SK-N-SH treated with all-trans-retinoic acid at 6 μM for 48 hours (cell line): ENCODE measurements at regions not wholly inside any gene's neighbourhood (a gene's known extent, or its start where the extent isn't known, plus 50 kb on each side); places are given as distances from the start of the nearest gene placed in this dataset.

Experiments
- ATAC-seq: fragments of 200-7000 bp; cut with Tn5 transposase; 3 replicates; pipeline ENCODE4 v1.9.1; 2020; ENCODE audit warnings: mild to moderate bottlenecking, moderate library complexity
- ARNTL ChIP-seq: fragments of 450-650 bp; formaldehyde crosslinking; IDR thresholded peaks from 2 replicates; pipeline ENCODE4 v1.5.0; 2020; ENCODE audit warnings: low read depth, mild to moderate bottlenecking, moderate library complexity, borderline replicate concordance
- BACH2 ChIP-seq: fragments of 250-450 bp; sonication (Bioruptor Pico); IDR thresholded peaks from 2 replicates; pipeline ENCODE4 v1.9.0; 2021; ENCODE audit warnings: mild to moderate bottlenecking, borderline replicate concordance
- CSDC2 ChIP-seq: fragments of 250-450 bp; sonication (Bioruptor Pico); IDR thresholded peaks from 2 replicates; pipeline ENCODE4 v1.5.0; 2020; ENCODE audit warnings: mild to moderate bottlenecking, moderate library complexity
- ESRRG ChIP-seq: fragments of 250-450 bp; sonication (Bioruptor Pico); IDR thresholded peaks from 2 replicates; pipeline ENCODE4 v1.6.1; 2021; ENCODE audit warnings: mild to moderate bottlenecking
- GLIS3 ChIP-seq: fragments of 250-450 bp; sonication (Bioruptor Pico); IDR thresholded peaks from 2 replicates; pipeline ENCODE4 v1.5.0; 2020; ENCODE audit warnings: mild to moderate bottlenecking, moderate library complexity
- ISL1 ChIP-seq: fragments of 250-450 bp; sonication (Bioruptor Pico); IDR thresholded peaks from 2 replicates; pipeline ENCODE4 v2.1.2; 2022; ENCODE audit warnings: mild to moderate bottlenecking, moderate library complexity
- OSR1 ChIP-seq: fragments of 250-450 bp; sonication (Bioruptor Pico); IDR thresholded peaks from 2 replicates; pipeline ENCODE4 v1.8.0; 2022; ENCODE audit warnings: moderate library complexity, mild to moderate bottlenecking, inconsistent platforms
- PPARA ChIP-seq: fragments of 250-450 bp; sonication (Bioruptor Pico); IDR thresholded peaks from 2 replicates; pipeline ENCODE4 v1.5.0; 2020; ENCODE audit warnings: mild to moderate bottlenecking, borderline replicate concordance
- RARB ChIP-seq: fragments of 250-450 bp; sonication (Bioruptor Pico); IDR thresholded peaks from 2 replicates; pipeline ENCODE4 v1.8.0; 2021; ENCODE audit warnings: mild to moderate bottlenecking, moderate library complexity
- SNAI2 ChIP-seq: fragments of 250-450 bp; sonication (Bioruptor Pico); IDR thresholded peaks from 2 replicates; pipeline ENCODE4 v1.5.0; 2020; ENCODE audit warnings: mild to moderate bottlenecking, moderate library complexity
- TCF4 ChIP-seq: fragments of 250-450 bp; sonication (Bioruptor Pico); IDR thresholded peaks from 2 replicates; pipeline ENCODE4 v1.8.0; 2021; ENCODE audit warnings: mild to moderate bottlenecking, moderate library complexity, borderline replicate concordance
- TOX ChIP-seq: fragments of 250-450 bp; sonication (Bioruptor Pico); IDR thresholded peaks from 2 replicates; pipeline ENCODE4 v1.8.0; 2021; ENCODE audit warnings: mild to moderate bottlenecking, moderate library complexity, borderline replicate concordance
- ZC3H10 ChIP-seq: fragments of 250-450 bp; sonication (Bioruptor Pico); IDR thresholded peaks from 2 replicates; pipeline ENCODE4 v1.5.1; 2021; ENCODE audit warnings: mild to moderate bottlenecking, moderate library complexity
- ZFP3 ChIP-seq: fragments of 250-450 bp; sonication (Bioruptor Pico); IDR thresholded peaks from 2 replicates; pipeline ENCODE4 v1.5.0; 2020; ENCODE audit warnings: mild to moderate bottlenecking, moderate library complexity
- ZFP30 ChIP-seq: fragments of 450-650 bp; formaldehyde crosslinking; IDR thresholded peaks from 2 replicates; pipeline ENCODE4 v1.5.0; 2022; ENCODE audit warnings: mild to moderate bottlenecking, moderate library complexity
- ZNF565 ChIP-seq: fragments of 450-650 bp; formaldehyde crosslinking; conservative IDR thresholded peaks from 2 replicates; pipeline ENCODE4 v1.5.0; 2020; ENCODE audit warnings: low read depth, mild to moderate bottlenecking, moderate library complexity
- ZNF70 ChIP-seq: fragments of 450-650 bp; formaldehyde crosslinking; IDR thresholded peaks from 2 replicates; pipeline ENCODE4 v1.5.0; 2020; ENCODE audit warnings: mild to moderate bottlenecking, moderate library complexity
- TF ChIP-seq, protein P1 (sequence below): fragments of 250-450 bp; sonication (Bioruptor Pico); IDR thresholded peaks from 2 replicates; pipeline ENCODE4 v1.8.0; 2021; ENCODE audit warnings: low read depth, mild to moderate bottlenecking, moderate library complexity, borderline replicate concordance
- TF ChIP-seq, protein P2 (sequence below): fragments of 250-450 bp; sonication (Bioruptor Pico); IDR thresholded peaks from 2 replicates; pipeline ENCODE4 v1.5.1; 2020; ENCODE audit warnings: low read depth, mild to moderate bottlenecking, moderate library complexity
- TF ChIP-seq, protein P3 (sequence below): fragments of 250-450 bp; sonication (Bioruptor Pico); IDR thresholded peaks from 2 replicates; pipeline ENCODE4 v1.5.0; 2020; ENCODE audit warnings: mild to moderate bottlenecking, moderate library complexity
- TF ChIP-seq, protein P4 (sequence below): fragments of 250-450 bp; sonication (Bioruptor Pico); IDR thresholded peaks from 2 replicates; pipeline ENCODE4 v1.5.1; 2021; ENCODE audit warnings: mild to moderate bottlenecking, moderate library complexity

GRCh38 chr4:187541666-187542065 lies 453.9 kb upstream of the ZFP42 start:
- ATAC-seq: no peak

DNA sequence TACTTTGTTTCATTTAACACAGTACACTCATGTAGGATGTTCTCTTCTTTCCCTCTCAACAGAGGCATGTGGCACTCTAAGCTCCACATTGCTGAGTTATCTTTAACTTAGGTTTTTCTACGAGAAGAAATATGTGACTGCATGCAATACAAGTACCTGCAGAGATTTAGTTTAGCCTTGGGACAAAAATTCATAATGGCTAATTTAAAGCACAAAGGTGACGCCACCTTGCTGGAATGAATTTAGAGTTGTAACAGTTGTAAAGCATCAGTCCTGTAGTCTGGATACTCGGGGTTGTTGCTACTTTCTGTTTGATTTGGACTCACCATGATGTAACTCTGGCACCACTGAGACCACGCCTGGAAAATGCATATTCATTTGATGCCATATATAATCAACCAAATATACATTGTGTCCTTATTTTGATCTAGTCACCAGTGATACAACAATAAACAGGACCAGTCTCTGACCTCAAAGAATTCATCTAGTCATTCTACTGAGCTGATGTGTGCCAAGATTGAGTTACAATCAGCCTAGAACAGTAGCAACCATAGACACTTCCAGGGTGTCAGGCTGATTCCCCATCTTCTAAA lies 451.0 kb upstream of the ZFP42 start:
- ATAC-seq: no peak
- TF ChIP-seq, protein P1, sequence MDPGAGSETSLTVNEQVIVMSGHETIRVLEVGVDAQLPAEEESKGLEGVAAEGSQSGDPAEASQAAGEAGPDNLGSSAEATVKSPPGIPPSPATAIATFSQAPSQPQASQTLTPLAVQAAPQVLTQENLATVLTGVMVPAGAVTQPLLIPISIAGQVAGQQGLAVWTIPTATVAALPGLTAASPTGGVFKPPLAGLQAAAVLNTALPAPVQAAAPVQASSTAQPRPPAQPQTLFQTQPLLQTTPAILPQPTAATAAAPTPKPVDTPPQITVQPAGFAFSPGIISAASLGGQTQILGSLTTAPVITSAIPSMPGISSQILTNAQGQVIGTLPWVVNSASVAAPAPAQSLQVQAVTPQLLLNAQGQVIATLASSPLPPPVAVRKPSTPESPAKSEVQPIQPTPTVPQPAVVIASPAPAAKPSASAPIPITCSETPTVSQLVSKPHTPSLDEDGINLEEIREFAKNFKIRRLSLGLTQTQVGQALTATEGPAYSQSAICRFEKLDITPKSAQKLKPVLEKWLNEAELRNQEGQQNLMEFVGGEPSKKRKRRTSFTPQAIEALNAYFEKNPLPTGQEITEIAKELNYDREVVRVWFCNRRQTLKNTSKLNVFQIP (CRISPR knock-in tag): no peak
- TF ChIP-seq, all 23 proteins: peak for 0

More at GRCh38 chr4:187541666-187542065, 453.9 kb upstream of the ZFP42 start:
- TF ChIP-seq ZFP30 (no peak), ZC3H10 (CRISPR knock-in tag) (no peak), TOX (CRISPR knock-in tag) (no peak), GLIS3 (CRISPR knock-in tag) (no peak), TCF4 (no peak), OSR1 (no peak), CSDC2 (CRISPR knock-in tag) (no peak), SNAI2 (CRISPR knock-in tag) (no peak), ESRRG (CRISPR knock-in tag) (no peak), PPARA (CRISPR knock-in tag) (no peak)
- TF ChIP-seq, protein P2, sequence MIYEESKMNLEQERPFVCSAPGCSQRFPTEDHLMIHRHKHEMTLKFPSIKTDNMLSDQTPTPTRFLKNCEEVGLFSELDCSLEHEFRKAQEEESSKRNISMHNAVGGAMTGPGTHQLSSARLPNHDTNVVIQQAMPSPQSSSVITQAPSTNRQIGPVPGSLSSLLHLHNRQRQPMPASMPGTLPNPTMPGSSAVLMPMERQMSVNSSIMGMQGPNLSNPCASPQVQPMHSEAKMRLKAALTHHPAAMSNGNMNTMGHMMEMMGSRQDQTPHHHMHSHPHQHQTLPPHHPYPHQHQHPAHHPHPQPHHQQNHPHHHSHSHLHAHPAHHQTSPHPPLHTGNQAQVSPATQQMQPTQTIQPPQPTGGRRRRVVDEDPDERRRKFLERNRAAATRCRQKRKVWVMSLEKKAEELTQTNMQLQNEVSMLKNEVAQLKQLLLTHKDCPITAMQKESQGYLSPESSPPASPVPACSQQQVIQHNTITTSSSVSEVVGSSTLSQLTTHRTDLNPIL (CRISPR knock-in tag): no peak
- TF ChIP-seq, protein P1 (CRISPR knock-in tag): no peak

- no peak; the same call in 2 of the 3 replicates for ATAC-seq
- TF ChIP-seq, protein P3, sequence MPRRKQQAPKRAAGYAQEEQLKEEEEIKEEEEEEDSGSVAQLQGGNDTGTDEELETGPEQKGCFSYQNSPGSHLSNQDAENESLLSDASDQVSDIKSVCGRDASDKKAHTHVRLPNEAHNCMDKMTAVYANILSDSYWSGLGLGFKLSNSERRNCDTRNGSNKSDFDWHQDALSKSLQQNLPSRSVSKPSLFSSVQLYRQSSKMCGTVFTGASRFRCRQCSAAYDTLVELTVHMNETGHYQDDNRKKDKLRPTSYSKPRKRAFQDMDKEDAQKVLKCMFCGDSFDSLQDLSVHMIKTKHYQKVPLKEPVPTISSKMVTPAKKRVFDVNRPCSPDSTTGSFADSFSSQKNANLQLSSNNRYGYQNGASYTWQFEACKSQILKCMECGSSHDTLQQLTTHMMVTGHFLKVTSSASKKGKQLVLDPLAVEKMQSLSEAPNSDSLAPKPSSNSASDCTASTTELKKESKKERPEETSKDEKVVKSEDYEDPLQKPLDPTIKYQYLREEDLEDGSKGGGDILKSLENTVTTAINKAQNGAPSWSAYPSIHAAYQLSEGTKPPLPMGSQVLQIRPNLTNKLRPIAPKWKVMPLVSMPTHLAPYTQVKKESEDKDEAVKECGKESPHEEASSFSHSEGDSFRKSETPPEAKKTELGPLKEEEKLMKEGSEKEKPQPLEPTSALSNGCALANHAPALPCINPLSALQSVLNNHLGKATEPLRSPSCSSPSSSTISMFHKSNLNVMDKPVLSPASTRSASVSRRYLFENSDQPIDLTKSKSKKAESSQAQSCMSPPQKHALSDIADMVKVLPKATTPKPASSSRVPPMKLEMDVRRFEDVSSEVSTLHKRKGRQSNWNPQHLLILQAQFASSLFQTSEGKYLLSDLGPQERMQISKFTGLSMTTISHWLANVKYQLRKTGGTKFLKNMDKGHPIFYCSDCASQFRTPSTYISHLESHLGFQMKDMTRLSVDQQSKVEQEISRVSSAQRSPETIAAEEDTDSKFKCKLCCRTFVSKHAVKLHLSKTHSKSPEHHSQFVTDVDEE (CRISPR knock-in tag): no peak
- TF ChIP-seq TCF4 (no peak), ESRRG (CRISPR knock-in tag) (no peak), TOX (CRISPR knock-in tag) (no peak), ISL1 (CRISPR knock-in tag) (no peak), ZNF70 (CRISPR knock-in tag) (no peak), PPARA (CRISPR knock-in tag) (no peak), ZFP3 (CRISPR knock-in tag) (no peak), BACH2 (CRISPR knock-in tag) (no peak), RARB (CRISPR knock-in tag) (no peak), ARNTL (CRISPR knock-in tag) (no peak), OSR1 (no peak), ZNF565 (no peak)
- TF ChIP-seq, protein P1 (CRISPR knock-in tag): no peak
- TF ChIP-seq, protein P2 (CRISPR knock-in tag): no peak
- TF ChIP-seq, protein P4, sequence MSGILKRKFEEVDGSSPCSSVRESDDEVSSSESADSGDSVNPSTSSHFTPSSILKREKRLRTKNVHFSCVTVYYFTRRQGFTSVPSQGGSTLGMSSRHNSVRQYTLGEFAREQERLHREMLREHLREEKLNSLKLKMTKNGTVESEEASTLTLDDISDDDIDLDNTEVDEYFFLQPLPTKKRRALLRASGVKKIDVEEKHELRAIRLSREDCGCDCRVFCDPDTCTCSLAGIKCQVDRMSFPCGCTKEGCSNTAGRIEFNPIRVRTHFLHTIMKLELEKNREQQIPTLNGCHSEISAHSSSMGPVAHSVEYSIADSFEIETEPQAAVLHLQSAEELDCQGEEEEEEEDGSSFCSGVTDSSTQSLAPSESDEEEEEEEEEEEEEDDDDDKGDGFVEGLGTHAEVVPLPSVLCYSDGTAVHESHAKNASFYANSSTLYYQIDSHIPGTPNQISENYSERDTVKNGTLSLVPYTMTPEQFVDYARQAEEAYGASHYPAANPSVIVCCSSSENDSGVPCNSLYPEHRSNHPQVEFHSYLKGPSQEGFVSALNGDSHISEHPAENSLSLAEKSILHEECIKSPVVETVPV (CRISPR knock-in tag): no peak
Observed at GRCh38 chr4:187547316-187547715, 448.3 kb upstream of the ZFP42 start.
